ENCODE measurements at regions not wholly inside any gene's neighbourhood (a gene's known extent, or its start where the extent isn't known, plus 50 kb on each side); places are given as distances from the start of the nearest gene placed in this dataset.

- FAIRE-seq (no peak), DNase-seq (ENCODE audit: low read depth) (no peak)
- H3K36me3 ChIP-seq (ENCODE audit: control insufficient read depth, insufficient read depth, low read length) = no peaks in the 10 kb centered on the region
- no peak overlapping the region for H3K4me3 ChIP-seq (ENCODE audit: low read depth, low read length)
- TF ChIP-seq CTCF (IDR thresholded peaks at IDR 0.05; ENCODE audit: insufficient read depth, low read length, severe bottlenecking) = no peak
- H3K27me3 ChIP-seq (ENCODE audit: control insufficient read depth, insufficient read depth, low read length) = no peaks in the 10 kb centered on the region
Observed at GRCh38 chr5:3032513-3032912, 281.0 kb upstream of the IRX2 start.

- H3K4me3 ChIP-seq (ENCODE audit: low read depth, low read length) = no peak overlapping the region
- no peak for TF ChIP-seq CTCF (IDR thresholded peaks at IDR 0.05; ENCODE audit: insufficient read depth, low read length, severe bottlenecking)
- FAIRE-seq = no peak
- DNase-seq (ENCODE audit: low read depth) = no peak
- no peaks in the 10 kb centered on the region for H3K27me3 ChIP-seq (ENCODE audit: control insufficient read depth, insufficient read depth, low read length)
- no peaks in the 10 kb centered on the region for H3K36me3 ChIP-seq (ENCODE audit: control insufficient read depth, insufficient read depth, low read length)
Observed at GRCh38 chr5:3031733-3032378, 280.4 kb upstream of the IRX2 start.

GRCh38 chr5:3030511-3031165 lies 279.2 kb upstream of the IRX2 start:
- DNase-seq (ENCODE audit: low read depth) = no peak
- Histone ChIP-seq H3K36me3 (ENCODE audit: control insufficient read depth, insufficient read depth, low read length) (no peaks in the 10 kb centered on the region), H3K4me3 (ENCODE audit: low read depth, low read length) (no peak overlapping the region), H3K27me3 (ENCODE audit: control insufficient read depth, insufficient read depth, low read length) (no peaks in the 10 kb centered on the region)
- TF ChIP-seq CTCF (IDR thresholded peaks at IDR 0.05; ENCODE audit: insufficient read depth, low read length, severe bottlenecking) = no peak
- FAIRE-seq = no peak

- DNase-seq (ENCODE audit: low read depth) (no peak), FAIRE-seq (no peak)
Observed at GRCh38 chr5:3029396-3029795, 277.9 kb upstream of the IRX2 start.

GRCh38 chr5:3027866-3028635 lies 276.6 kb upstream of the IRX2 start:
- DNase-seq (ENCODE audit: low read depth) (no peak), FAIRE-seq (no peak)
- no peaks in the 10 kb centered on the region for H3K27me3 ChIP-seq (ENCODE audit: control insufficient read depth, insufficient read depth, low read length)
- no peak for TF ChIP-seq CTCF (IDR thresholded peaks at IDR 0.05; ENCODE audit: insufficient read depth, low read length, severe bottlenecking)
- no peaks in the 10 kb centered on the region for H3K36me3 ChIP-seq (ENCODE audit: control insufficient read depth, insufficient read depth, low read length)
- no peak overlapping the region for H3K4me3 ChIP-seq (ENCODE audit: low read depth, low read length)

More at GRCh38 chr5:3029396-3029795, 277.9 kb upstream of the IRX2 start:
- Histone ChIP-seq H3K36me3 (ENCODE audit: control insufficient read depth, insufficient read depth, low read length) (no peaks in the 10 kb centered on the region), H3K4me3 (ENCODE audit: low read depth, low read length) (no peak overlapping the region), H3K27me3 (ENCODE audit: control insufficient read depth, insufficient read depth, low read length) (no peaks in the 10 kb centered on the region)
- no peak for TF ChIP-seq CTCF (IDR thresholded peaks at IDR 0.05; ENCODE audit: insufficient read depth, low read length, severe bottlenecking)
